ENCODE measurements at regions not wholly inside any gene's neighbourhood (a gene's known extent, or its start where the extent isn't known, plus 50 kb on each side); places are given as distances from the start of the nearest gene placed in this dataset.
"Not testable (repeated sequence)": the region's sequence is repeated elsewhere in the genome, so short reads cannot be mapped to it uniquely, and the experiment has no call there.

- Histone ChIP-seq H2AFZ (ENCODE audit: low read length) (no peak overlapping the region), H3F3A (ENCODE audit: insufficient read depth, low read length) (no peaks in the 10 kb centered on the region), H3K36me3 (replicated peaks; ENCODE audit: insufficient read depth, low read length) (no peaks in the 10 kb centered on the region), H3K9me3 (replicated peaks; ENCODE audit: insufficient read depth, low read length) (no peaks in the 10 kb centered on the region), H3K79me2 (ENCODE audit: low read length) (no peaks in the 10 kb centered on the region), H3K4me2 (ENCODE audit: low read depth, low read length) (no peak overlapping the region), H3K9me2 (replicated peaks; ENCODE audit: insufficient read depth, low read length) (no peaks in the 10 kb centered on the region), H3K4me1 (ENCODE audit: low read length) (no peaks in the 10 kb centered on the region), H3K4me3 (ENCODE audit: low read length) (no peak overlapping the region), H3K27ac (ENCODE audit: low read length) (no peak overlapping the region), H4K20me1 (ENCODE audit: insufficient read depth, low read length) (no peaks in the 10 kb centered on the region), H3K27me3 (replicated peaks; ENCODE audit: insufficient read depth, low read length) (no peaks in the 10 kb centered on the region), H3K9ac (ENCODE audit: low read length) (no peak overlapping the region)
- no peak for DNase-seq
- TF ChIP-seq EZH2phosphoT487 (IDR thresholded peaks at IDR 0.05; ENCODE audit: low read length) (no peak), EZH2 (optimal IDR thresholded peaks at IDR 0.05; ENCODE audit: low read depth, low read length) (no peak)
- TF ChIP-seq, protein P1, sequence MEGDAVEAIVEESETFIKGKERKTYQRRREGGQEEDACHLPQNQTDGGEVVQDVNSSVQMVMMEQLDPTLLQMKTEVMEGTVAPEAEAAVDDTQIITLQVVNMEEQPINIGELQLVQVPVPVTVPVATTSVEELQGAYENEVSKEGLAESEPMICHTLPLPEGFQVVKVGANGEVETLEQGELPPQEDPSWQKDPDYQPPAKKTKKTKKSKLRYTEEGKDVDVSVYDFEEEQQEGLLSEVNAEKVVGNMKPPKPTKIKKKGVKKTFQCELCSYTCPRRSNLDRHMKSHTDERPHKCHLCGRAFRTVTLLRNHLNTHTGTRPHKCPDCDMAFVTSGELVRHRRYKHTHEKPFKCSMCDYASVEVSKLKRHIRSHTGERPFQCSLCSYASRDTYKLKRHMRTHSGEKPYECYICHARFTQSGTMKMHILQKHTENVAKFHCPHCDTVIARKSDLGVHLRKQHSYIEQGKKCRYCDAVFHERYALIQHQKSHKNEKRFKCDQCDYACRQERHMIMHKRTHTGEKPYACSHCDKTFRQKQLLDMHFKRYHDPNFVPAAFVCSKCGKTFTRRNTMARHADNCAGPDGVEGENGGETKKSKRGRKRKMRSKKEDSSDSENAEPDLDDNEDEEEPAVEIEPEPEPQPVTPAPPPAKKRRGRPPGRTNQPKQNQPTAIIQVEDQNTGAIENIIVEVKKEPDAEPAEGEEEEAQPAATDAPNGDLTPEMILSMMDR (IDR thresholded peaks at IDR 0.05; ENCODE audit: low read length) = no peak
Measured at GRCh38 chrX:112190646-112191045, 108.1 kb upstream of the TRPC5 start.

DNA sequence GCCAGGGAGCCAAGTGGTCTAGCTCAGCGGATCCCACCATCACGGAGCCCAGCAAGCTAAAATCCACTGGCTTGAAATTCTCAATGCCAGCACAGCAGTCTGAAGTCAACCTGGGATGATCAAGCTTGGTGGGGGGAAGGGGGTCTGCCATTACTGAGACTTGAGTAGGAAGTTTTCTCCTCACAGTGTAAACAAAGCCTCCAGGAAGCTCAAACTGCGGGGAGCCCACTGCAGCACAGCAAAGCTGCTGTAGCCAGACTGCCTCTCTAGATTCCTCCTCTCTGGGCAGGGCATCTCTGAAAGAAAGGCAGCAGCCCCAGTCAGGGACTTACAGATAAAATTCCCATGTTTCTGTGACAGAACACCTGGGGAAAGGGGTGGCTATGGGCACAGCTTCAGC lies 98.8 kb upstream of the TRPC5 start:
- DNase-seq = not testable (repeated sequence)

GRCh38 chrX:112164420-112164819 lies 81.8 kb upstream of the TRPC5 start:
- H3K4me3 ChIP-seq (ENCODE audit: low read length) = no peak overlapping the region
- no peak for DNase-seq
- H3K36me3 ChIP-seq (replicated peaks; ENCODE audit: insufficient read depth, low read length) = no peaks in the 10 kb centered on the region
- no peak overlapping the region for H3K9ac ChIP-seq (ENCODE audit: low read length)
- no peak overlapping the region for H3K4me2 ChIP-seq (ENCODE audit: low read depth, low read length)
- H3K9me3 ChIP-seq (replicated peaks; ENCODE audit: insufficient read depth, low read length) = no peaks in the 10 kb centered on the region
- no peaks in the 10 kb centered on the region for H3K27me3 ChIP-seq (replicated peaks; ENCODE audit: insufficient read depth, low read length)
- H4K20me1 ChIP-seq (ENCODE audit: insufficient read depth, low read length) = no peaks in the 10 kb centered on the region
- H3F3A ChIP-seq (ENCODE audit: insufficient read depth, low read length) = no peaks in the 10 kb centered on the region
- H3K27ac ChIP-seq (ENCODE audit: low read length) = no peak overlapping the region
- no peaks in the 10 kb centered on the region for H3K4me1 ChIP-seq (ENCODE audit: low read length)
- H3K9me2 ChIP-seq (replicated peaks; ENCODE audit: insufficient read depth, low read length) = no peaks in the 10 kb centered on the region
- no peaks in the 10 kb centered on the region for H3K79me2 ChIP-seq (ENCODE audit: low read length)
- H2AFZ ChIP-seq (ENCODE audit: low read length) = no peak overlapping the region
- TF ChIP-seq, protein P1 (IDR thresholded peaks at IDR 0.05; ENCODE audit: low read length) = no peak
- TF ChIP-seq EZH2phosphoT487 (IDR thresholded peaks at IDR 0.05; ENCODE audit: low read length) = no peak
- no peak for TF ChIP-seq EZH2 (optimal IDR thresholded peaks at IDR 0.05; ENCODE audit: low read depth, low read length)

More for the DNA sequence above, 98.8 kb upstream of the TRPC5 start:
- H3K9me2 ChIP-seq (replicated peaks; ENCODE audit: insufficient read depth, low read length); H3K4me1 ChIP-seq (ENCODE audit: low read length); H3K9me3 ChIP-seq (replicated peaks; ENCODE audit: insufficient read depth, low read length); H2AFZ ChIP-seq (ENCODE audit: low read length); H4K20me1 ChIP-seq (ENCODE audit: insufficient read depth, low read length); H3K36me3 ChIP-seq (replicated peaks; ENCODE audit: insufficient read depth, low read length); H3K79me2 ChIP-seq (ENCODE audit: low read length); H3F3A ChIP-seq (ENCODE audit: insufficient read depth, low read length); H3K27ac ChIP-seq (ENCODE audit: low read length); H3K9ac ChIP-seq (ENCODE audit: low read length); H3K4me2 ChIP-seq (ENCODE audit: low read depth, low read length); H3K4me3 ChIP-seq (ENCODE audit: low read length); H3K27me3 ChIP-seq (replicated peaks; ENCODE audit: insufficient read depth, low read length): not testable (repeated sequence)

DNA sequence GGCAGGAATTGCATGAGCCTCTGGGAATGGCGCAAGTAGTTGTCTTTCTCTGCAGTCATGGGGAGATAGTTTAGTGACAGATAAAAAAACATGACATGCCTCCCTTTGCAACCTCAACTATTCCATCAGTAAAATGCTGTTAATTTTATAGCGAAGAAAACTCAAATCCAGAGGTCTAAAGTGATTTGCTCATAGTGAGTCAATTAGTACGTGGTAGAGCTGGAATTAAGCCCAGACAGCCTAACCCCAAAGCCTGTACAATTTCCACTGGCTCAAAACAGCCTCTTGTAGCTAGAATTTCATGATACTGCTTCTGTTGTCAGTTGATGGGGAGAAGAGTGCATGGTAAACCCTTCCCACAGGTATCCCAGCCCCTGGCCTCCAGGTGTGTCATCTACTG lies 81.3 kb upstream of the TRPC5 start:
- H3K27ac ChIP-seq (ENCODE audit: low read length) = no peak overlapping the region
- no peaks in the 10 kb centered on the region for H3K27me3 ChIP-seq (replicated peaks; ENCODE audit: insufficient read depth, low read length)
- no peak overlapping the region for H3K4me3 ChIP-seq (ENCODE audit: low read length)
- H3K79me2 ChIP-seq (ENCODE audit: low read length) = no peaks in the 10 kb centered on the region
- no peaks in the 10 kb centered on the region for H3K4me1 ChIP-seq (ENCODE audit: low read length)
- H3K9me3 ChIP-seq (replicated peaks; ENCODE audit: insufficient read depth, low read length) = no peaks in the 10 kb centered on the region
- H3F3A ChIP-seq (ENCODE audit: insufficient read depth, low read length) = no peaks in the 10 kb centered on the region
- no peak overlapping the region for H2AFZ ChIP-seq (ENCODE audit: low read length)
- TF ChIP-seq EZH2phosphoT487 (IDR thresholded peaks at IDR 0.05; ENCODE audit: low read length) (no peak), EZH2 (optimal IDR thresholded peaks at IDR 0.05; ENCODE audit: low read depth, low read length) (no peak)
- TF ChIP-seq, protein P1 (IDR thresholded peaks at IDR 0.05; ENCODE audit: low read length) = no peak
- no peak for DNase-seq
- no peak overlapping the region for H3K9ac ChIP-seq (ENCODE audit: low read length)
- H3K9me2 ChIP-seq (replicated peaks; ENCODE audit: insufficient read depth, low read length) = no peaks in the 10 kb centered on the region
- no peak overlapping the region for H3K4me2 ChIP-seq (ENCODE audit: low read depth, low read length)
- no peaks in the 10 kb centered on the region for H3K36me3 ChIP-seq (replicated peaks; ENCODE audit: insufficient read depth, low read length)
- no peaks in the 10 kb centered on the region for H4K20me1 ChIP-seq (ENCODE audit: insufficient read depth, low read length)
